Suprapubic skin (tissue), 4 donors: ENCODE measurements at regions not wholly inside any gene's neighbourhood (a gene's known extent, or its start where the extent isn't known, plus 50 kb on each side); places are given as distances from the start of the nearest gene placed in this dataset.

ENCODE experiments used
- DNase-seq, 2 donors: peaks; one replicate each; pipeline ENCODE4 v3.0.0-alpha.2; 2019; ENCODE audit warnings: low spot score in 2 of 2
- H3K27ac ChIP-seq: fragments of 200-600 bp; sonication (generic); one replicate; pipeline ENCODE4 v1.5.1; 2019
- H3K27me3 ChIP-seq: fragments of 200-600 bp; sonication (generic); one replicate; pipeline ENCODE4 v1.5.1; 2019
- H3K36me3 ChIP-seq: fragments of 200-600 bp; sonication (generic); one replicate; pipeline ENCODE4 v1.5.1; 2019
- H3K4me1 ChIP-seq: fragments of 200-600 bp; sonication (generic); one replicate; pipeline ENCODE4 v1.5.1; 2019
- H3K4me3 ChIP-seq: fragments of 200-600 bp; sonication (generic); one replicate; pipeline ENCODE4 v1.5.1; 2019; ENCODE audit warnings: mild to moderate bottlenecking
- H3K9me3 ChIP-seq: fragments of 200-600 bp; sonication (generic); one replicate; pipeline ENCODE4 v1.5.1; 2019
- EP300 ChIP-seq: sonication (generic); formaldehyde crosslinking; IDR thresholded peaks from one replicate; pipeline ENCODE4 v1.6.1; 2017; ENCODE audit warnings: antibody characterized with exemption
- POLR2A ChIP-seq, 2 donors: fragments of 450-650 bp; IDR thresholded peaks; one replicate each; pipeline ENCODE4 v1.6.1; 2017; ENCODE audit warnings: antibody characterized with exemption in 2 of 2, mild to moderate bottlenecking in 2 of 2, moderate library complexity in 2 of 2
- POLR2AphosphoS5 ChIP-seq, 3 donors: sonication (generic); formaldehyde crosslinking; IDR thresholded peaks; one replicate each; pipeline ENCODE4 v1.6.1; 2017; ENCODE audit warnings: antibody characterized with exemption in 3 of 3
- WGBS: methylation state at CpG from one replicate; pipeline ENCODE4 v1.1.5; 2018; 5-methylcytosine and 5-hydroxymethylcytosine counted together
- TF ChIP-seq, protein P1 (sequence below), 2 donors: fragments of 200-600 bp in 1 of 2; fragments of 450-650 bp in 1 of 2; sonication (generic) in 1 of 2; IDR thresholded peaks; one replicate each; pipeline ENCODE4 v1.5.1; 2016 to 2019; ENCODE audit warnings: antibody characterized with exemption in 2 of 2, mild to moderate bottlenecking in 1 of 2, moderate library complexity in 1 of 2

- no peaks in the 10 kb centered on the region for H3K4me1 ChIP-seq
- no peaks in the 10 kb centered on the region for H3K9me3 ChIP-seq
- H3K36me3 ChIP-seq, result no peaks in the 10 kb centered on the region
- DNase-seq, result no peak
- TF ChIP-seq POLR2A (IDR thresholded peaks at IDR 0.05) (no peak), POLR2AphosphoS5 (IDR thresholded peaks at IDR 0.05) (no peak), EP300 (no peak)
- TF ChIP-seq, protein P1, sequence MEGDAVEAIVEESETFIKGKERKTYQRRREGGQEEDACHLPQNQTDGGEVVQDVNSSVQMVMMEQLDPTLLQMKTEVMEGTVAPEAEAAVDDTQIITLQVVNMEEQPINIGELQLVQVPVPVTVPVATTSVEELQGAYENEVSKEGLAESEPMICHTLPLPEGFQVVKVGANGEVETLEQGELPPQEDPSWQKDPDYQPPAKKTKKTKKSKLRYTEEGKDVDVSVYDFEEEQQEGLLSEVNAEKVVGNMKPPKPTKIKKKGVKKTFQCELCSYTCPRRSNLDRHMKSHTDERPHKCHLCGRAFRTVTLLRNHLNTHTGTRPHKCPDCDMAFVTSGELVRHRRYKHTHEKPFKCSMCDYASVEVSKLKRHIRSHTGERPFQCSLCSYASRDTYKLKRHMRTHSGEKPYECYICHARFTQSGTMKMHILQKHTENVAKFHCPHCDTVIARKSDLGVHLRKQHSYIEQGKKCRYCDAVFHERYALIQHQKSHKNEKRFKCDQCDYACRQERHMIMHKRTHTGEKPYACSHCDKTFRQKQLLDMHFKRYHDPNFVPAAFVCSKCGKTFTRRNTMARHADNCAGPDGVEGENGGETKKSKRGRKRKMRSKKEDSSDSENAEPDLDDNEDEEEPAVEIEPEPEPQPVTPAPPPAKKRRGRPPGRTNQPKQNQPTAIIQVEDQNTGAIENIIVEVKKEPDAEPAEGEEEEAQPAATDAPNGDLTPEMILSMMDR (IDR thresholded peaks at IDR 0.05), result no peak
- no peak overlapping the region for H3K4me3 ChIP-seq
- H3K27ac ChIP-seq, result no peak overlapping the region
- no peaks in the 10 kb centered on the region for H3K27me3 ChIP-seq
Measured at GRCh38 chr17:13323990-13324389, 277.7 kb downstream of the HS3ST3A1 start.

GRCh38 chr17:13321951-13322701 is 279.6 kb downstream of the HS3ST3A1 start:
- H3K4me3 ChIP-seq, result no peak overlapping the region
- no peaks in the 10 kb centered on the region for H3K36me3 ChIP-seq
- H3K27ac ChIP-seq, result no peak overlapping the region
- no peaks in the 10 kb centered on the region for H3K4me1 ChIP-seq
- no peaks in the 10 kb centered on the region for H3K27me3 ChIP-seq
- no peak for DNase-seq
- no peaks in the 10 kb centered on the region for H3K9me3 ChIP-seq
- 83% methylated on average over 3 of the region's 3 CpGs for WGBS
- TF ChIP-seq POLR2AphosphoS5 (IDR thresholded peaks at IDR 0.05) (no peak), EP300 (no peak), POLR2A (IDR thresholded peaks at IDR 0.05) (no peak)
- TF ChIP-seq, protein P1 (IDR thresholded peaks at IDR 0.05), result no peak

DNA sequence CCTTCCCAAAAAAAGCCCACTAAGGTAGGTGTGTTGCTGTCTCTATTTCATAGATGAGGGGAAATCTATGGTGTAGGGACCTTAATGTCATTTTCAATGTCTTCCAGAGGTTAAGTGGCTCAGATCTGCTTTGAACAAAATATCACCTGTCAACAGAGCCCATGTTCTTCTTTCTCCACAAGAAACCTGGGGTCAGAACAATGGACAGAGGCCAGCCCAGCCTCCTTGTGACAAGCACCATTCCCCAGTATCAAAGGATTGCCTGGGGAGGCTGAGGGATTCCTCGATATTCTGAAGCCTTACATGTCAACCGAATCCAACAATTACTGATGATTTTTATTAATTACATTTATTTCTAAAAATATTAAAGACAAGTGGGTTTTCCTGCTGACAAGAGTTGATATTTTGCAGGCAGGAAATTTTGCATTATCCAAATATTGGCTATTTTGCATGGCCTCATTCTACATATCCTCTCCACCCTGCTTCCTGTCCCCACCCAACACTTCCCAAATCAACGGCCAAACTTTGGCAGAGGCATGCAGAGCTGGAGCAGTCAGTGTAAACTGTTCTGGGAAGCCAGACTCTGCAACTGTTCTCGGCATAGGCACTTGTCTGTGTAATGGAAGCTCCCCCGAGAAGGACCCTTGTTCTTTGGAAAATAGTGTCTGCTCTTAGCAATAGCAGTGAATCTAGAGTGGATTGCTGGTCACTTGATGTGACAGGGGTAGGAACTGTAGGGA is 281.5 kb downstream of the HS3ST3A1 start:
- no peak for DNase-seq
- no peaks in the 10 kb centered on the region for H3K27me3 ChIP-seq
- no peak for TF ChIP-seq EP300
- TF ChIP-seq, protein P1 (IDR thresholded peaks at IDR 0.05), result no peak
- no peak for TF ChIP-seq POLR2A (IDR thresholded peaks at IDR 0.05)
- TF ChIP-seq POLR2AphosphoS5 (IDR thresholded peaks at IDR 0.05), result no peak
- no peaks in the 10 kb centered on the region for H3K36me3 ChIP-seq
- 61% methylated on average over 5 of the region's 5 CpGs for WGBS
- H3K27ac ChIP-seq, result no peak overlapping the region
- H3K9me3 ChIP-seq, result no peaks in the 10 kb centered on the region
- H3K4me3 ChIP-seq, result no peak overlapping the region
- H3K4me1 ChIP-seq, result no peaks in the 10 kb centered on the region

- H3K27me3 ChIP-seq, result no peaks in the 10 kb centered on the region
- 91% methylated on average over 1 of the region's 1 CpG for WGBS
- no peak for DNase-seq
- TF ChIP-seq POLR2AphosphoS5 (IDR thresholded peaks at IDR 0.05) (no peak), EP300 (no peak), POLR2A (IDR thresholded peaks at IDR 0.05) (no peak)
- TF ChIP-seq, protein P1 (IDR thresholded peaks at IDR 0.05), result no peak
- H3K4me3 ChIP-seq, result no peak overlapping the region
- H3K27ac ChIP-seq, result no peak overlapping the region
- no peaks in the 10 kb centered on the region for H3K36me3 ChIP-seq
- no peaks in the 10 kb centered on the region for H3K4me1 ChIP-seq
- H3K9me3 ChIP-seq, result no peaks in the 10 kb centered on the region
Measured at GRCh38 chr17:13316657-13317056, 285.1 kb downstream of the HS3ST3A1 start.

DNA sequence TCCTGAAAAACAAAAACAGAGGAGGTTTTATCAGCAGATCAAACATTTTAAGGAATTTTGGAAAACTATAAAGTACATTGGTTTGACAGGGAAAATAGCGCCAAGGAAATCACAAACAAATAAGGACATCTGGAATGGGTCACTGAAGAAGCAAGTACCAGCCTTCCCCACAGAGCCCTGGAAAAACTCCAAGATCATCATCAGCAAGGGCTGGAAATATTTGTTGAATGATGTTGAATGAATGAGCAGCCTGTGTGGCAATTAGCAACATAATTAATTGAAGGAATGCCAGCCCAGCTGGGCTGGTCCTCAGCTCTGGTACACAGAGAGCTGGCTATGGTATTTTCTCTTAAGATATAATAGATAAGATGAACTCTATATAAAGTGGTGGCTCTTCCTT is 290.4 kb downstream of the HS3ST3A1 start:
- DNase-seq, result no peak
- Histone ChIP-seq H3K4me1 (no peaks in the 10 kb centered on the region), H3K27ac (no peak overlapping the region), H3K36me3 (no peaks in the 10 kb centered on the region), H3K9me3 (no peaks in the 10 kb centered on the region), H3K27me3 (no peaks in the 10 kb centered on the region), H3K4me3 (no peak overlapping the region)
- TF ChIP-seq POLR2AphosphoS5 (IDR thresholded peaks at IDR 0.05) (no peak), EP300 (no peak), POLR2A (IDR thresholded peaks at IDR 0.05) (no peak)
- TF ChIP-seq, protein P1 (IDR thresholded peaks at IDR 0.05), result no peak
- 28% methylated on average over 1 of the region's 1 CpG for whole genome bisulfite sequencing
